NCI-H146 treated with DMSO at 0.1 percent for 48 hours (cell line): ENCODE measurements at regions not wholly inside any gene's neighbourhood (a gene's known extent, or its start where the extent isn't known, plus 50 kb on each side); places are given as distances from the start of the nearest gene placed in this dataset.
"Not testable (repeated sequence)": the region's sequence is repeated elsewhere in the genome, so short reads cannot be mapped to it uniquely, and the experiment has no call there.

Experiments used
- DNase-seq: peaks from one replicate; lab custom pipeline; 2025; ENCODE audit not compliant: unreplicated experiment; lab: John Stamatoyannopoulos, UW

DNA sequence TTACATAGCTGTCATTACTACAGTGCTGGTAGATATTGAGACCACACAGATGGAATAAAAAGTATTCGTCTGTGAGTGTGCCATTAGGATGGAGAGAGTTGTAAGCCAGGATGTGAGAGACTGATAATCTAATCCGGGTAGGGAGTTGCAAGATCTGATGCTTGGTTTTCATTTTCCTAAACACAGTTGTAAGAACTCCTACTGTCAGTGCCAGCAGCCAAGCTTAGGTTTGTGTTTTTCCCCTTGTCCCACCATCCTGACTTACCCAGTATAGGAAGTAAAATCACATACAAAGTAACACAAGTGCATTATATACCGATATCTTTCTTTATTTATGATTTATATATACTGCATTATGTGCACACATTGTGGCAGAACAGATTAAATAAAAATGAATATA lies 726.4 kb upstream of the PCDH20 start:
- DNase-seq: no peak

DNA sequence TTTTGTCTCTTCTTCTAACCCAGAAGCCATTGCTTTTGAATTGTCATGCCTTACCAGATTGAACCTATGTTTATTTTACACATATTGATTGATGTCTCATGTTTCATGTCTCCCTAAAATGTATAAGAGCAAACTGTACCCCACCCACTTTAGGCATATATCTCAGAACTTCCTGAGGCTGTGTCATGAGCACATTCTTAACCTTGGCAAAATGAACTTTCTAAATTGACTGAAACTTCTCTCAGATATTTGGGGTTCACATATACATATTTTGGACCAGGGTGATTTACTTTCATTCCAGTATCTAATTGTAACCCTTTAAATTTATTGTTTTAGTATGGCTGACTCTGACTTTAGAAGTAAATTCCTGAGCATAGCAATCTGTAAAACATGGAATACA lies 723.9 kb upstream of the PCDH20 start:
- DNase-seq: no peak

DNA sequence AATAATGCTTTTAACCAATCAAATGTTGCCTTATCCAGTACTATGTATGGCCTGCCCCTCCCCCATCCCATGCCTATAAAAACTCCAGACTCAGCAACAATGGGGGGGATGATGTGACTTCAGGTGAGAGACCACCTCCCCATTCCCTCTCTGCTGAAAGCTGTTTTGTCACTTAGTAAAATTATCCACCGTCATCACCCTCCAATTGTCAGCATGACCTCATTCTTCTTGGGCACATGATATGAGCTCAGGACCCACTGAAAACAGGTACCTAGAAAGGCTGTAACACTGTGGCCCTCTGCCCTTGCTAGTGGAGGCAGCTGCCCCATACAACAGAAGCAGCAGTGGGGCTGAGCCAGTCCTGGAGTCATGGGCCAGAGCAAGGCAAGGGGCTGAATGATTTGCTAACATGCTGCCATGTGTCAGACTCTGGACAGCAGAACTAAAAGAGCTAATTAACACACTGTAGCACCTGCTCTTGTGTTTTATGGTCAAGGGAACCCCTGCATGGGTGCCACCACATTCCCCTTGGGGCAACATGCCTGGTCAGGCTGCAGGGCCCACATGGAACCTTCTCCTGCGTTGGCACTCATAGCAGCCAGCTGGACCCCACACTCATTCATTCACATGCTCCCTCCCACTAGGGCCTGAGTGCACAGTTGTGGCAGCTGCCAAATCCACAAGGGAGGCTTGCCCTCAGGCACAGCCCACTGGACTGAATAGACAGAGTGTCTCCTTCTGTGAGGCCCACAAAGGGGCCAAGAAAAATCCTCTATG lies 722.2 kb upstream of the PCDH20 start:
- no peak for DNase-seq

DNA sequence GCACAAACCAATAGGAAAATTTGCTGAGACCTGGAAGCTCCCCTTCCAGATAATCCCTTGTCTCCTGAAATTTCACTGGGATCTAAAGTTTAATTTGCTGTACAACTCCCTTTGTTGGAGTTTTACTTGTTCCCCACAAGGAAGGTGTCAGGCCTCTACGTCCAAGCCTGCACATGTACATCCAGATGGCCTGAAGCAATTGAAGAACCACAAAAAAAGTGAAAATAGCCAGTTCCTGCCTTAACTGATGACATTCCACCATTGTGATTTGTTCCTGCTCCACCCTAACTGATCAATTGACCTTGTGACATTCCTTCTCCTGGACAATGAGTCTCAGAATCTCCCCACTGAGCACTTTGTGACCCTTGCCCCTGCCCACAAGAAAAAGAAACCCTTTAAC lies 716.0 kb upstream of the PCDH20 start:
- no peak for DNase-seq

DNA sequence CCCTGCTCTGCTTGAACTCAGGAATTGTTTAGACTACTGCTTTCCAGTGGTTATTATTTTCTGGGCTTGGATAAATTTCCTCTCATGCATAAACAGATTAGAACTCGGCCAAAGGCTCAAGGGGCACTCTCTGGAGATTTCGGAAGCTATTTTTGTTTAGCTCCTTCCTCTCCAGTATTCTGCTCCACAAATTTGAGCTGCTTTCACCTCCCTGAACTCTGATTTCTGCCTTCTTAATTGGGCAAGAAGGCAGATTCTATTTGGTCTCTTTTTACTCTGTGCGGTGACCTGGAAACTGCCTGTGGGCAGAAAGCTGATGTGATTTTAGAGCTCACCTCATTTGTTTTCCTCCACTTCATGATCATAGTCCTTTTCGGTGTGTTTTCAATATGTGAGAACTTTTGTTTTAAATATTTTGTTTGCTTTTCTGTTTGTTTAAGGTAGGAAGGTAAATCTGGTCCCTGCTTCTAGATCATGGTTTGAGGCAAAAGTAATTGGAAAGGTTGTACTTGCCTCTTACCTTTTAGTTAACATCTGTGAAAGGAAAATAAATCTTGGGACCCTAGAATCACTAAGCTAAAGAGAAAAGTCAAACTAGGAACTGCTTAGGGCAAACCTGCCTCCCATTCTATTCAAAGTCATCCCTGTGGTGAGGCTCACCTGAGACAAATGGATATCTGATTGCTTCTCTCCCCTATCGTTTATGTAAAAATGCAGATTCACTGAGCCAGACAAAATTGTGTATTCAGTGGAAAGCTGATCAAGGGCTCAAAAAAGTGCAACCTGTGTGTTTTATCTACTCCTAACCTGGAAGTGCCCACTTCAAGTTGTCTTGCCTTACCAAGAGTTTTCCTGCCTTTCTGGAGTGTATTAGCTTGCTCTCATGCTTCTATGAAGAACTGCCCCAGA lies 714.7 kb upstream of the PCDH20 start:
- DNase-seq: no peak

DNA sequence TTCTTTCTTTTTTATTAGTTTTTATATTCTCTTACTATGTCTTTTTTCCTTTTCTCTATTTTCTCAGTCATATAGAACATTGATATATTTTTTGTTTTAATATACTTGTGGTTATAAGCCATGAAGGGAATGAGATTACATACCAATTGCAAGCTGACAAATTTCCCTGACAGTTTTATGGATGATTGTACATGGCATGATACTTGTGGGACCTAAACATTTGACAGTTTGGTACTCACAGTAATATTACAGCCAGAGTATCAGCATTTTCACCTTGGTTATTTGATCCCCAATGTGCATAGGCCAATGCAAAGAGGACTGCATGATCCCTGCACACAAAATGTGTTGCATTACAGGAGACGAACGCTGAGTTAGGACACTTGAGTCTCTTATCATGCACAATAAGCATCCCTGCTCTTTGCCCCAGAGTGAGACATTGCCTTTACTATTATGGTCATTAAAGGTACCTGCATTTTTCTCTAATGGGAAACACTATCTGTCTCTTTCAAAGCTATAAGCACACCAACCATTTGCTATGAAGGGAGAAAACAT lies 713.4 kb upstream of the PCDH20 start:
- peak; percentile 31 for DNase-seq

DNA sequence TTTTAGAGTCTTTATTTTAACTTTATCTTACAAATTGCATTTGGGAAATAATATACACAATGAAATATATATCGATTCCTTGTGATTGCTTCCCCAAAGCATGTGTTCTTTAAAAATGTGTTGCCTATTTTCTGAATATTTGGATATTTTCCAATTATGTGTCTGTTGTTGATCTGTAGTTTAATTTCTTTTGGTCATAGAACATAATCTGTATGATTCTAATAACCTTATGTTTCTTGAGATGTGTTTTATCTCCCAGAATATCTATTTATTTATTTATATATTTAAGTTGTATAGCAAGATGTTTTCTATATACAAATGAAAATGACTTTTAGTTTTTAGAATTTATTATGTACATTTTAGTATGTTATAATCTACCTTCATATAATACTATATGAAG lies 710.8 kb upstream of the PCDH20 start:
- DNase-seq: no peak

DNA sequence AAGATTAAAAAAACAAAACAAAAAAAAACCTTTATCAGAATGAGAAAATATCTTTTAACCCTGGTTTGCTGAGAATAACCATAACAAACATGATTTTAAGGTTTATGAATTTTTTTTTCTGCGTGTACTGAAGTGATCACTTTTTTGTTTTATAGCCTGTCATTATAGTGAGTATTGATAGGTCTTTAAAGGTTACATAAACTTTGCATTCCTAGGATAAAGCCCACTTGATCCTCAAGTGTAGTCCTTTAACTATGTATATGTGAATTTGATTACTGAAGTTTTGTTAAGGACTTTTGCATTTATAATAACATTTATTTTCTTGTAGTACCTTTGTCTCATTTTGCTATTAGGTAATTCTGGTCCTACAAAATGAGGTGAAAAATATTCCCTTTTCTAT lies 709.8 kb upstream of the PCDH20 start:
- no peak for DNase-seq

DNA sequence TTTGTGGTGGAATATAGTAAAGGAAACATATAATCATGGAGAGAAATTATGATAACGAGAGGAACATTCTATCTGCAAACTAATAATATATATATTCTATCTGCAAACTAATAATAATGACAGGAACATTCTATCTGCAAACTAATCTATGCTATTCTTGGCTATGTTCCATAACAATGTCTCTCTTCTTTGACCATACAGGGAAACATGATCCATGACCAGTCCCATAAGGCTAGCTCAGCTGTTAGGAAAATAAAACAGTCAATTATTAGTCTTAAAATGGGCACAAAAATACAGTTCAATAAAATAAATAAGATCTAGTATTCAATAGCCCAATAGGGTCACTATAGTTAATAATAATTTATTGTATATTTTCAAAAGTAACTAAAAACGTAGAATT lies 707.8 kb upstream of the PCDH20 start:
- DNase-seq: no peak

DNA sequence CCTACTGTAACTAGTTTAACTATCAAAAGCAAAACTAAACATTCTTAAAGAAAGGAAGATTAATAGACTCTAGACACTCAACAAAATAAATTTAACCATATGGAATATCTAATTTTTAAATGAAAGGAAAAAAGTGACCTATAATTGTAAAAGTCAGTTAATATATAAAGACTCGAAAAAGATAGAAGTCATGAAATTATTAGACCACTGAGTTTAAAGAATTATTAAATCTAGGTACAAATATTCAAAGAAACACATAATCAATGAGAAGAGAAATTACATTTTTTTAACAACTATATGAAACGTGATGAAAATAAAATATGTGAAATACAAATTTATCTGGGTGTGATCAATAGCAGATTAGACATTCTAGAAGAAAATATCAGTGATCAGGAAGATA lies 706.8 kb upstream of the PCDH20 start:
- DNase-seq: no peak

DNA sequence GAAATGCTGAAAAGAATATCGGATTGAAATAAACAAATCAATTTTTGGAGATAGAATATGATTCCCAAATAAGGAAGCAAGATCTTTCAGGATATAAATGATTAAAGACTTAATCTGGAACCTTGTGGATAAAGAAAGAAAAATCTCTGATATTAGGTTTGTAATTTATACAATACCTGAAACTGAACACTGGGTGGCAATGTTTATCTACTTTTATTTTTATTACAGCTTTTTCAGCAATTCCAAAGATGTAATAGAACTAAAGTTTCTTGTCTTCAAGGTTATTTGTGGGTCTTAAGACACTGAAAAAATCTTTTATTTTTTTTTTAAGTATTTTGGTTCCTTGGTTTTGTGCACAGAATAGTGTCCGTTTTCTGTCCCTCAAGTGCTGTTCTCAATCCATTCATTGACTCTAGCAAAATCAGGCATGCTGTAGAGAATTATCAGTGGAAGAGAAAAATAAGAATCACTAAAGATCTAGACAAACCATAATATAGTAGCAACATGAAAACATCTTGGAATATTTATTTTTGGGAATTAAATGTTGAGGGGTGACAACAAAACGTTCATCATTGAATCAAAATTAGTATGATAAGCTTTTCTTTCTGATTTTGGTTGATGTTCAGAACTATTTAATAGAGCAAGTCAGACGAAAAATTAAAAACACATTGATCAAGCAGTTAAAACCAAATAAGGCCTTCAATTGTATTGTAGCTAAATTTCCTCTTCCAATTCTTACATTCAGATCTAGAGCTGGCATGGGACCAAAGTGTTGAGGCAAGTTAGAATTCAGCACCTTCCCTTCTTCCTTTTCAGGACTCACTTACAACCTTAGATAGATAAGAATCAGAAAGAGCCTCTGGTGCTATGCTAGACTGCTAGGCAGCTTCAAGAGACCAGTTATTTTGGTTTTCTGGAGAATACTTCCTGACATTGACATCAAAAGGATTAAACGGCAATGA lies 704.4 kb upstream of the PCDH20 start:
- DNase-seq: peak; percentile 48

DNA sequence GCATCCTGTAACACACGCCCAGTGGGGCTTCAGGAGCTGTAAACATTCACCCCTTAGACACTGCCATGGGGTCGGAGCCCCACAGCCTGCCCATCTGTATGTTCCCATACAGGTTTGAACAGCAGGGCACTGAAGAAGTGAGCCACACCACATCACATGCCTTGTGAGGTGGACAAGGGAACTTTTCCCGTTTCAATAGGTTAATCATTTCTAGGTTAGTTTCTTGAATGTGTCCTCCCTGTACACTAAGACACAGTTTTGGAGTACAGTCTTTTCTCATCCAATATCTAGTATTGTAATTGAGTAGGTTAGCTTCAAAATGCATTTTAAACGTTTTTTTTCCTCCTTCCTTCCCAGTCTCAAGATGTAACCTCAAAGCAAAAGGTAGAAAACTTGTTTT lies 700.2 kb upstream of the PCDH20 start:
- no peak for DNase-seq

DNA sequence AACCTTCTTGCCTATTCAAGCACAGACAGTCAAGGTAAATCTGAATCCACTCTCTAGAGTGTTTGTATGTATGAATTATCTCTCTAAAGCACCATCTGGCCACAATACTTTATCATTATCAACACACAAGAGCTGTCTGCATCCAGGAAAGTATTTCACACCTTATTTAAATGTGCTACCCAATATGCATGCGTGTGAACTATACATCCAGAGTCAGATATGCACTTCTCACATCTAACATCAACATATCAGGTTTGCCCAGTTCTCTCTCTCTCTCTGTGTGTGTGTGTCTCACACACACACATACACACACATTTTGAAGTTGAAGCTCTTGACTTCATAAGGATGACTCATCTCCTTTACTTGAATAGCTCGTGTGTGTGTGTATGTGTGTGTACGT lies 697.5 kb upstream of the PCDH20 start:
- no peak for DNase-seq

DNA sequence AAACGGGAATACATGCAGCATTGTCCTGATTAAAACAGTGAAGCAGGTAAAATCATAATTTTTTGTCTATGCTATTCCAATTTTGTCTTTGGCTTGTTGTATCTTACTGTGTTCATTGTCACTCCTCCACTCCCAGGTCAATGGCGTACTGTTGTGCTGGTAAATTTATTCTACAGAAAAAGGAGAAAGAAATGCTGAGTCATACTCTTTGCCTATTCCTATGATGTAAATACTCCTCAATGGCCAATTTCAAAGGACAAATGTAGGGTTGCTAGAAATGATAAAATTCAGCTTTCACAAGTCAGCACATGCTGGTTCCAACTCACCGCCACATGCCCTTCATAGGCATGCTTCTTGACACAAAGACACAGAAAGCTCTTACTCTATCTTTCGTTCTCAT lies 694.4 kb upstream of the PCDH20 start:
- no peak for DNase-seq

DNA sequence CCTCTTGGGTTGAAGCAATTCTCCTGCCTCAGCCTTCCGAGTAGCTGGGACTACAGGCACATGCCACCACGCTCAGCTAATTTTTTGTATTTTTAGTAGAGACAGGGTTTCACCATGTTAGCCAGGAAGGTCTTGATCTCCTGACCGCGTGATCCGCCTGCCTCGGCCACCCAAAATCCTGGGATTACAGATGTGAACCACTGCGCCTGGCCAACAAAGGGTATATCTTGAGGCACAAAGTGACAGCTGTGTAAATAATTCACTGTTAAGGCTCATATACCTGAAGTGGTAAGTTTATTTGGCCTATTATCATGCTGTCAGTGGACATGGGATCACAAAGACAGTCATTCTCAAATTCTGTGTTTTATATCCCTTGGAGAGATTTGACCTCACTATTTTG lies 688.5 kb upstream of the PCDH20 start:
- not testable (repeated sequence) for DNase-seq

DNA sequence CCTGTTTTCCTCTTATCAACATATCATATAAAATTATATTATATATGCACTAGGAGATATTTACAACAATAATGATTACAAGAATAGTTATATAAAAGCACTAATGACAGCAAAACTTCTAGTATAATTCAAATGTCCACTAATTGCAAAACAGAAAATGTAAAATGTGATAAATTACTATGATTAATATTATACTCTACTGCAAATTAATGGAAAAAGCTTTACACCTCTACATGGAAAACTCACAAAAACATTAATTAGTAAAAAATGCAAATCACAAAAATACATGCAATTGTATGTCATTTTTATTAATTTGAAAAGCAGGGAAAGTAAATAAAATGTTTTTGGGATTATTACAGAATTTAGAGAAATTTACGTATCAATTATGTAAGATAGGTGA lies 681.0 kb upstream of the PCDH20 start:
- DNase-seq: no peak

DNA sequence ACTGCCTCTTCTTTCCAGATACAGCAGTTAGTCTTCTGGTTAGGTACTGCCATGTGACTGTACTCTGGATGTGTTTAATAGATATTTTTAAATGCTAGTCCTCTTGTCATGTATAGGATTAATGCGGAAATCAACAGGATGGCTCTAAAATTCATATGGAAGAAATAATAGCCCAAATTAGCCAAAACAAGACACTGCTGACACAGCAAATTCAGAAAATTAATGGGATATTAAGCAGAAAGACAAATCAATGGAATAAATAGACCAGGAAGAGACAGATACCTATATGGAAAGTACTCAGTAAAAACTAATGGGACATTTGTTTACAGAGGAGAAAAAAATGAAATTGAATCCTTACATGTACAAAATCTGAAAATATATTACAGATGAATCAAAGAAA lies 679.3 kb upstream of the PCDH20 start:
- no peak for DNase-seq

DNA sequence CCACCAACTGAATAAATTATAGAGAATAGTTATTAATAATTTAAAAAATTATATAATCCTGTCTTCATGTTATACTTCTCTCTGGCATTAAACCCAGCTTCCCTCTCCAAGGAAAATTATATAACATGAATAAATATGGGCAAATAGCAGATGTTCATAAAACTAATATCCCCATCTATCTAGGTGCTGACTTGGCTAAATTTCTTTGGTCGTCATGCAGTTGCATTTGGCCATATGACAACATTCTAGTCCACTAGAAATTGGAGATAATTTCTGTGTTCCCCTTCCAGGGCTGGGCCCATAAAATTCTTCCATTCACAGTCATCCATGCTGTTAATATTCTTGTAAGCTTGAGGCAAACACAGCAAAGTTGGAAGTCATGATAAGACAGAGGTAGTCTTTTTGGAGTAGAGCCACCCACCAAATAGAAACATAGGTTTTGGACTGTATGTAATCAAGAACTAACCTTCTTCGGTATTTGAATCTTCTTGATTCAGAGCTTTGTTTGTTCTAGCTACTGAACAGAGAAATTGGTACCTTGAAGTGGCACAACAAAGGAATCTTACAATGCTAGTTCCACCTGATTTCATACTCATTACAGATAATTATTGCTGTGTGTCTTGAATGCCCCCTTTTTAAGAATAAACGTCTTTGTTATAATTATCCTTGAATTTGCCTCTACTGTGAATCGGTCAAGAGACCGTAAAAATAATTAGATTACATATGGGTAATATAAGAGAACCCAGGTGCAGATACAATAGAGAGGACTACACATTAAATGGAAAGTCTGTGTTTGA lies 678.5 kb upstream of the PCDH20 start:
- peak; percentile 94 for DNase-seq

DNA sequence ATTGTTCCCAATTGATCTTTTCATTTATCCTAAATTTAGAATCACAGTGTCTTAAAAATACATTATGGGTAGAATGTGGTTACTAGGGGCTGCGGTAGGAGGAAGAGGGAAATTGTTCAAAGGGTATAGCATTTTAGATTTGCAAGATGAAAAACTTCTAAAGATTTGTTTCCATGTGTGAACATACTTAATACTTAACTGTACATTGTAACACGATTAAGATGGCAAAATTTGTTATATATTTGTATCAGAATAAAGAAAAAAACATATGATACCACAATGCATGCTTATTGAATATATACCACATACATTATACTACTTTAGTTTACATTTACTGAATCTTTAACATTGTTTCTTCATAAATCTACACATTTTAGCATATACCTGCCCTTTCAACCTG lies 677.3 kb upstream of the PCDH20 start:
- no peak for DNase-seq

DNA sequence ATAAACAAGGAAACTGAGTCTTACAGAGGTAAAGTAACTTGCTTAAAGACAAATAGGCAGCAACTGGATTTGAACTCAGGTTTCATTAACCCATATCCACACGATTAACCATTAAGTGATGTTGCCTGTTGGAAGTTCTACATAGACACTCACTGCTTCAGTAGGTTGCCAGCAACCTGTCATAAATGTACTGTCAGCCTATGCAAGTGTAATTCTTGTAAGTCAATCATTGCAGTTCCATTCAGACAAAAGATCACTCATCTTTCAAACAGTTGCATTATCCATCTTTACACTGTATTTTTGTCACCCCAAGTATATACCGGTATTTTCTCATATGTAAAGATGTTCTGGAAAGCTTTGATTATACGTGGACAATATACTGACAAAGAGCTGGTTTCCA lies 676.9 kb upstream of the PCDH20 start:
- DNase-seq: no peak
